ENCODE measurements at regions not wholly inside any gene's neighbourhood (a gene's known extent, or its start where the extent isn't known, plus 50 kb on each side); places are given as distances from the start of the nearest gene placed in this dataset.

DNA sequence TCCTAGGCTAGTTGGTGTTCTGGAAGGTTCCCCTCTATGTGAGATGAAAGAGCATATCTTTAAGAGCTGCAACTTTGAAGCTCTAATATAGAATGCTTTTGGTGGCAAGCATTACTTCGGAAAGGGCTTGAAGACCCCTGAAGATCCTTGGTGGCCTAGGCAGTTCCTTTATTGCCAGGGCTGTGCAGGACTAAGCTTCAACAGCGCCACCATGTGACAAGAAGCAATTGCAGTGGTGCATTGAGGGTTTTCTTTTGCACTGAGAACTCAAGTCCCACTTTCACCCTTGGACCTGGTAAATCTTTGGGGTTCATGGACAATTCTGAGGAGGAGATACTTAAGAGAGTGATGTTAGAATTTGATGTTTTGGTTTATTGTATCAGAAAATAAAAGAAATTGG lies 237.4 kb upstream of the GMDS start:
- TF ChIP-seq, protein P1, sequence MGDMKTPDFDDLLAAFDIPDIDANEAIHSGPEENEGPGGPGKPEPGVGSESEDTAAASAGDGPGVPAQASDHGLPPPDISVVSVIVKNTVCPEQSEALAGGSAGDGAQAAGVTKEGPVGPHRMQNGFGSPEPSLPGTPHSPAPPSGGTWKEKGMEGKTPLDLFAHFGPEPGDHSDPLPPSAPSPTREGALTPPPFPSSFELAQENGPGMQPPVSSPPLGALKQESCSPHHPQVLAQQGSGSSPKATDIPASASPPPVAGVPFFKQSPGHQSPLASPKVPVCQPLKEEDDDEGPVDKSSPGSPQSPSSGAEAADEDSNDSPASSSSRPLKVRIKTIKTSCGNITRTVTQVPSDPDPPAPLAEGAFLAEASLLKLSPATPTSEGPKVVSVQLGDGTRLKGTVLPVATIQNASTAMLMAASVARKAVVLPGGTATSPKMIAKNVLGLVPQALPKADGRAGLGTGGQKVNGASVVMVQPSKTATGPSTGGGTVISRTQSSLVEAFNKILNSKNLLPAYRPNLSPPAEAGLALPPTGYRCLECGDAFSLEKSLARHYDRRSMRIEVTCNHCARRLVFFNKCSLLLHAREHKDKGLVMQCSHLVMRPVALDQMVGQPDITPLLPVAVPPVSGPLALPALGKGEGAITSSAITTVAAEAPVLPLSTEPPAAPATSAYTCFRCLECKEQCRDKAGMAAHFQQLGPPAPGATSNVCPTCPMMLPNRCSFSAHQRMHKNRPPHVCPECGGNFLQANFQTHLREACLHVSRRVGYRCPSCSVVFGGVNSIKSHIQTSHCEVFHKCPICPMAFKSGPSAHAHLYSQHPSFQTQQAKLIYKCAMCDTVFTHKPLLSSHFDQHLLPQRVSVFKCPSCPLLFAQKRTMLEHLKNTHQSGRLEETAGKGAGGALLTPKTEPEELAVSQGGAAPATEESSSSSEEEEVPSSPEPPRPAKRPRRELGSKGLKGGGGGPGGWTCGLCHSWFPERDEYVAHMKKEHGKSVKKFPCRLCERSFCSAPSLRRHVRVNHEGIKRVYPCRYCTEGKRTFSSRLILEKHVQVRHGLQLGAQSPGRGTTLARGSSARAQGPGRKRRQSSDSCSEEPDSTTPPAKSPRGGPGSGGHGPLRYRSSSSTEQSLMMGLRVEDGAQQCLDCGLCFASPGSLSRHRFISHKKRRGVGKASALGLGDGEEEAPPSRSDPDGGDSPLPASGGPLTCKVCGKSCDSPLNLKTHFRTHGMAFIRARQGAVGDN (CRISPR knock-in tag; IDR thresholded peaks at IDR 0.05), result no peak
- TF ChIP-seq ZNF138 (CRISPR knock-in tag; IDR thresholded peaks at IDR 0.05; ENCODE audit: low read depth) (no peak), TBX3 (IDR thresholded peaks at IDR 0.05; ENCODE audit: borderline replicate concordance) (no peak), MXI1 (IDR thresholded peaks at IDR 0.05; ENCODE audit: borderline replicate concordance, low read depth, low read length) (no peak), JUNB (CRISPR knock-in tag; IDR thresholded peaks at IDR 0.05; ENCODE audit: borderline replicate concordance) (no peak), CREM (IDR thresholded peaks at IDR 0.05) (no peak), CREM (CRISPR knock-in tag; IDR thresholded peaks at IDR 0.05) (no peak), MEF2D (CRISPR knock-in tag; IDR thresholded peaks at IDR 0.05) (no peak), ASH2L (IDR thresholded peaks at IDR 0.05; ENCODE audit: insufficient read length, low read depth, low read length) (no peak), POLR2AphosphoS2 (IDR thresholded peaks at IDR 0.05; ENCODE audit: low read depth, low read length) (no peak), ZEB1 (IDR thresholded peaks at IDR 0.05; ENCODE audit: insufficient replicate concordance, low read depth) (no peak), POLR2A (IDR thresholded peaks at IDR 0.05; ENCODE audit: insufficient read depth in 1 of 2, low read depth in 2 of 2, low read length in 2 of 2) (no peak), TP53 (CRISPR knock-in tag; conservative IDR thresholded peaks at IDR 0.05) (no peak)
- TF ChIP-seq, protein P2, sequence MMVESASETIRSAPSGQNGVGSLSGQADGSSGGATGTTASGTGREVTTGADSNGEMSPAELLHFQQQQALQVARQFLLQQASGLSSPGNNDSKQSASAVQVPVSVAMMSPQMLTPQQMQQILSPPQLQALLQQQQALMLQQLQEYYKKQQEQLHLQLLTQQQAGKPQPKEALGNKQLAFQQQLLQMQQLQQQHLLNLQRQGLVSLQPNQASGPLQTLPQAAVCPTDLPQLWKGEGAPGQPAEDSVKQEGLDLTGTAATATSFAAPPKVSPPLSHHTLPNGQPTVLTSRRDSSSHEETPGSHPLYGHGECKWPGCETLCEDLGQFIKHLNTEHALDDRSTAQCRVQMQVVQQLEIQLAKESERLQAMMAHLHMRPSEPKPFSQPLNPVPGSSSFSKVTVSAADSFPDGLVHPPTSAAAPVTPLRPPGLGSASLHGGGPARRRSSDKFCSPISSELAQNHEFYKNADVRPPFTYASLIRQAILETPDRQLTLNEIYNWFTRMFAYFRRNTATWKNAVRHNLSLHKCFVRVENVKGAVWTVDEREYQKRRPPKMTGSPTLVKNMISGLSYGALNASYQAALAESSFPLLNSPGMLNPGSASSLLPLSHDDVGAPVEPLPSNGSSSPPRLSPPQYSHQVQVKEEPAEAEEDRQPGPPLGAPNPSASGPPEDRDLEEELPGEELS (CRISPR knock-in tag; IDR thresholded peaks at IDR 0.05), result no peak
- TF ChIP-seq, protein P3, sequence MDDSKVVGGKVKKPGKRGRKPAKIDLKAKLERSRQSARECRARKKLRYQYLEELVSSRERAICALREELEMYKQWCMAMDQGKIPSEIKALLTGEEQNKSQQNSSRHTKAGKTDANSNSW (CRISPR knock-in tag; IDR thresholded peaks at IDR 0.05; ENCODE audit: borderline replicate concordance), result no peak
